C4-2B (cell line): ENCODE measurements at regions not wholly inside any gene's neighbourhood (a gene's known extent, or its start where the extent isn't known, plus 50 kb on each side); places are given as distances from the start of the nearest gene placed in this dataset.

Experiments
- H3K27ac ChIP-seq: fragments of 450-650 bp; 2 replicates; pipeline ENCODE4 v1.5.1; 2017
- CTCF ChIP-seq: fragments of 450-650 bp; conservative IDR thresholded peaks from 2 replicates; pipeline ENCODE4 v1.5.1; 2017; ENCODE audit warnings: mild to moderate bottlenecking
- ZFX ChIP-seq: fragments of 450-650 bp; IDR thresholded peaks from 2 replicates; pipeline ENCODE4 v1.6.1; 2017

- TF ChIP-seq CTCF (no peak), ZFX (no peak)
- H3K27ac ChIP-seq: no peak overlapping the region
Measured at GRCh38 chr5:113900141-113900540, 386.6 kb downstream of the YTHDC2 start.

- no peak for TF ChIP-seq CTCF
- TF ChIP-seq ZFX: no peak
- no peak overlapping the region for H3K27ac ChIP-seq
Measured at GRCh38 chr5:113900816-113901215, 387.3 kb downstream of the YTHDC2 start.

GRCh38 chr5:113901718-113902117, 388.2 kb downstream of the YTHDC2 start:
- H3K27ac ChIP-seq: no peak overlapping the region
- TF ChIP-seq CTCF (no peak), ZFX (no peak)

GRCh38 chr5:113902917-113903660, 389.6 kb downstream of the YTHDC2 start:
- H3K27ac ChIP-seq: no peak overlapping the region
- TF ChIP-seq ZFX (no peak), CTCF (no peak)

- TF ChIP-seq CTCF (no peak), ZFX (no peak)
Measured at GRCh38 chr5:113909782-113910181, 396.3 kb downstream of the YTHDC2 start.

GRCh38 chr5:113917997-113918396, 404.5 kb downstream of the YTHDC2 start:
- H3K27ac ChIP-seq: no peak overlapping the region
- peak; percentile 15 for TF ChIP-seq CTCF
- TF ChIP-seq ZFX: no peak

More at GRCh38 chr5:113909782-113910181, 396.3 kb downstream of the YTHDC2 start:
- H3K27ac ChIP-seq: no peak overlapping the region

GRCh38 chr5:113922343-113922742, 408.8 kb downstream of the YTHDC2 start:
- H3K27ac ChIP-seq: no peak overlapping the region
- TF ChIP-seq CTCF (no peak), ZFX (no peak)
